ENCODE measurements at regions not wholly inside any gene's neighbourhood (a gene's known extent, or its start where the extent isn't known, plus 50 kb on each side); places are given as distances from the start of the nearest gene placed in this dataset.

DNA sequence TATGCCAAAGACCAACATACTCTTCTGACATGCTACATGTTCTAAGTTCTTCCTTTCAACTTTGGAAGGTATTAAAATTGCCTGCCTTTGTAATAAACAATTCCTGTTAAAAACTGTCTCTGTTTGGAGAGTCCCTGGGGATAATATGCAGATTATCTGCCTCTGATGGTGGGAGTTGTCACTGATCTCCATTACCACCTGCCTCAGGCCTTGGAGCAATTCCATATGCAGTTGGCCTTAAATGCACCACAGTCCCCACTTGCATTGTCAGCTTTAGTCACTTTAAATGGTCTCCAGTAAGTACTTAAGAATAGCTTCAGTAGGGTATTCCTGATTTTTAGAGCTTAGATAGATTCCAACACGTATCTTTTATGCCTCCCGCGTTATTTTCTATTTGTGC is 121.1 kb upstream of the GOLIM4 start:
- no peak overlapping the region for H3K4me2 ChIP-seq (ENCODE audit: low read length)
- RAD21 ChIA-PET (ENCODE audit: low non-redundant PET in 1 of 2, low total read pairs in 2 of 2, uncharacterized antibody in 2 of 2, unreplicated experiment in 2 of 2), result no interaction called here
- no peak overlapping the region for H3K27ac ChIP-seq (ENCODE audit: low read depth, low read length)
- no peaks in the 10 kb centered on the region for H3K36me3 ChIP-seq (ENCODE audit: control insufficient read depth in 1 of 2, insufficient read depth in 2 of 2, low read length in 2 of 2)
- CTCF ChIA-PET, result no interaction called here
- no TSS peak for BruUV-seq (replicated peaks)
- no peak overlapping the region for H3K4me3 ChIP-seq (replicated peaks in 1 of 2; ENCODE audit: low read depth in 1 of 2, low read length in 2 of 2)
- ATAC-seq, result no peak
- H3K9ac ChIP-seq (ENCODE audit: low read length), result no peak overlapping the region
- no peaks in the 10 kb centered on the region for H4K20me1 ChIP-seq (ENCODE audit: insufficient read depth)
- H3K9me2 ChIP-seq (ENCODE audit: insufficient read depth), result no peaks in the 10 kb centered on the region
- H2AFZ ChIP-seq (ENCODE audit: low read depth, low read length, poor library complexity, severe bottlenecking), result no peak overlapping the region
- peaks cover 9% of the 10 kb centered on the region; the same call in 1 of the 2 replicates for H3K27me3 ChIP-seq (ENCODE audit: insufficient read depth, low read length)
- no peak for TF ChIP-seq ZFX (IDR thresholded peaks at IDR 0.05)
- no peak for TF ChIP-seq CBX3 (IDR thresholded peaks at IDR 0.05; ENCODE audit: low read depth)
- TF ChIP-seq, protein P1, sequence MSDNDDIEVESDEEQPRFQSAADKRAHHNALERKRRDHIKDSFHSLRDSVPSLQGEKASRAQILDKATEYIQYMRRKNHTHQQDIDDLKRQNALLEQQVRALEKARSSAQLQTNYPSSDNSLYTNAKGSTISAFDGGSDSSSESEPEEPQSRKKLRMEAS (IDR thresholded peaks at IDR 0.05), result no peak
- TF ChIP-seq SP1 (IDR thresholded peaks at IDR 0.05; ENCODE audit: low read depth), result no peak
- no peak for TF ChIP-seq ZNF274 (IDR thresholded peaks at IDR 0.05; ENCODE audit: low read depth, low read length)
- no peak for TF ChIP-seq EZH2phosphoT487 (IDR thresholded peaks at IDR 0.05; ENCODE audit: borderline replicate concordance)
- TF ChIP-seq CTCF (IDR thresholded peaks at IDR 0.05 in 2 of 3, conservative IDR thresholded peaks at IDR 0.05 in 1 of 3; ENCODE audit: borderline replicate concordance in 1 of 3, insufficient read depth in 1 of 3, low read depth in 2 of 3, low read length in 2 of 3), result no peak
- TF ChIP-seq, protein P2, sequence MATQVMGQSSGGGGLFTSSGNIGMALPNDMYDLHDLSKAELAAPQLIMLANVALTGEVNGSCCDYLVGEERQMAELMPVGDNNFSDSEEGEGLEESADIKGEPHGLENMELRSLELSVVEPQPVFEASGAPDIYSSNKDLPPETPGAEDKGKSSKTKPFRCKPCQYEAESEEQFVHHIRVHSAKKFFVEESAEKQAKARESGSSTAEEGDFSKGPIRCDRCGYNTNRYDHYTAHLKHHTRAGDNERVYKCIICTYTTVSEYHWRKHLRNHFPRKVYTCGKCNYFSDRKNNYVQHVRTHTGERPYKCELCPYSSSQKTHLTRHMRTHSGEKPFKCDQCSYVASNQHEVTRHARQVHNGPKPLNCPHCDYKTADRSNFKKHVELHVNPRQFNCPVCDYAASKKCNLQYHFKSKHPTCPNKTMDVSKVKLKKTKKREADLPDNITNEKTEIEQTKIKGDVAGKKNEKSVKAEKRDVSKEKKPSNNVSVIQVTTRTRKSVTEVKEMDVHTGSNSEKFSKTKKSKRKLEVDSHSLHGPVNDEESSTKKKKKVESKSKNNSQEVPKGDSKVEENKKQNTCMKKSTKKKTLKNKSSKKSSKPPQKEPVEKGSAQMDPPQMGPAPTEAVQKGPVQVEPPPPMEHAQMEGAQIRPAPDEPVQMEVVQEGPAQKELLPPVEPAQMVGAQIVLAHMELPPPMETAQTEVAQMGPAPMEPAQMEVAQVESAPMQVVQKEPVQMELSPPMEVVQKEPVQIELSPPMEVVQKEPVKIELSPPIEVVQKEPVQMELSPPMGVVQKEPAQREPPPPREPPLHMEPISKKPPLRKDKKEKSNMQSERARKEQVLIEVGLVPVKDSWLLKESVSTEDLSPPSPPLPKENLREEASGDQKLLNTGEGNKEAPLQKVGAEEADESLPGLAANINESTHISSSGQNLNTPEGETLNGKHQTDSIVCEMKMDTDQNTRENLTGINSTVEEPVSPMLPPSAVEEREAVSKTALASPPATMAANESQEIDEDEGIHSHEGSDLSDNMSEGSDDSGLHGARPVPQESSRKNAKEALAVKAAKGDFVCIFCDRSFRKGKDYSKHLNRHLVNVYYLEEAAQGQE (IDR thresholded peaks at IDR 0.05; ENCODE audit: low read depth), result no peak
- TF ChIP-seq SIN3A (IDR thresholded peaks at IDR 0.05; ENCODE audit: low read depth), result no peak
- TF ChIP-seq TCF7L2 (IDR thresholded peaks at IDR 0.05; ENCODE audit: borderline replicate concordance, extremely low read depth, insufficient read depth, insufficient read length), result no peak
- no peak for TF ChIP-seq JUND (IDR thresholded peaks at IDR 0.05)
- TF ChIP-seq, protein P3, sequence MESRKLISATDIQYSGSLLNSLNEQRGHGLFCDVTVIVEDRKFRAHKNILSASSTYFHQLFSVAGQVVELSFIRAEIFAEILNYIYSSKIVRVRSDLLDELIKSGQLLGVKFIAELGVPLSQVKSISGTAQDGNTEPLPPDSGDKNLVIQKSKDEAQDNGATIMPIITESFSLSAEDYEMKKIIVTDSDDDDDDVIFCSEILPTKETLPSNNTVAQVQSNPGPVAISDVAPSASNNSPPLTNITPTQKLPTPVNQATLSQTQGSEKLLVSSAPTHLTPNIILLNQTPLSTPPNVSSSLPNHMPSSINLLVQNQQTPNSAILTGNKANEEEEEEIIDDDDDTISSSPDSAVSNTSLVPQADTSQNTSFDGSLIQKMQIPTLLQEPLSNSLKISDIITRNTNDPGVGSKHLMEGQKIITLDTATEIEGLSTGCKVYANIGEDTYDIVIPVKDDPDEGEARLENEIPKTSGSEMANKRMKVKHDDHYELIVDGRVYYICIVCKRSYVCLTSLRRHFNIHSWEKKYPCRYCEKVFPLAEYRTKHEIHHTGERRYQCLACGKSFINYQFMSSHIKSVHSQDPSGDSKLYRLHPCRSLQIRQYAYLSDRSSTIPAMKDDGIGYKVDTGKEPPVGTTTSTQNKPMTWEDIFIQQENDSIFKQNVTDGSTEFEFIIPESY (IDR thresholded peaks at IDR 0.05; ENCODE audit: extremely low read depth, insufficient replicate concordance, low read length), result no peak
- TF ChIP-seq SRF (IDR thresholded peaks at IDR 0.05; ENCODE audit: low read depth), result no peak
- no peak for TF ChIP-seq POLR2AphosphoS5 (IDR thresholded peaks at IDR 0.05; ENCODE audit: low read depth, low read length)
- TF ChIP-seq POLR2A (IDR thresholded peaks at IDR 0.05; ENCODE audit: borderline replicate concordance, extremely low read depth, insufficient read depth, insufficient read length), result no peak
- no peak for TF ChIP-seq EZH2 (IDR thresholded peaks at IDR 0.05)
- no peak for TF ChIP-seq CEBPB (IDR thresholded peaks at IDR 0.05; ENCODE audit: low read depth)
- TF ChIP-seq, protein P4, sequence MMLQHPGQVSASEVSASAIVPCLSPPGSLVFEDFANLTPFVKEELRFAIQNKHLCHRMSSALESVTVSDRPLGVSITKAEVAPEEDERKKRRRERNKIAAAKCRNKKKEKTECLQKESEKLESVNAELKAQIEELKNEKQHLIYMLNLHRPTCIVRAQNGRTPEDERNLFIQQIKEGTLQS (IDR thresholded peaks at IDR 0.05), result no peak
- no peak for DNase-seq (ENCODE audit: low read depth, low spot score)
- H3K9me3 ChIP-seq (ENCODE audit: control insufficient read depth in 1 of 2, insufficient read depth in 1 of 2, low read depth in 1 of 2, low read length in 2 of 2), result no peaks in the 10 kb centered on the region
- H3K79me2 ChIP-seq (ENCODE audit: insufficient read depth, low read length), result no peaks in the 10 kb centered on the region
- POLR2A ChIA-PET, result no interaction called here
- H3K4me1 ChIP-seq (ENCODE audit: control insufficient read depth in 1 of 2, insufficient read depth in 2 of 2, low read length in 2 of 2), result no peaks in the 10 kb centered on the region
- intact Hi-C loops (cut with micrococcal nuclease), result loop anchor here (10.0 kb wide), 1 partner anchor 328 kb away; no protein-coding TSS in a partner anchor
